Neural progenitor cell (in vitro differentiated cells): ENCODE measurements at regions not wholly inside any gene's neighbourhood (a gene's known extent, or its start where the extent isn't known, plus 50 kb on each side); places are given as distances from the start of the nearest gene placed in this dataset.

ENCODE experiments used
- DNase-seq: peaks from one replicate; pipeline ENCODE4 v3.0.0-alpha.2; 2016; ENCODE audit warnings: low spot score
- H2AFZ ChIP-seq: fragments of 200-600 bp; sonication (generic); replicated peaks from 2 replicates; pipeline ENCODE4 v1.6.1; 2016; ENCODE audit warnings: antibody characterized with exemption
- H3F3A ChIP-seq: fragments of 200-600 bp; sonication (generic); 2 replicates; pipeline ENCODE4 v1.6.1; 2016; ENCODE audit warnings: antibody characterized with exemption, low read depth
- H3K27ac ChIP-seq: fragments of 200-600 bp; sonication (generic); 2 replicates; pipeline ENCODE4 v1.5.1; 2016; ENCODE audit warnings: mild to moderate bottlenecking
- H3K27me3 ChIP-seq: fragments of 200-600 bp; sonication (generic); 2 replicates; pipeline ENCODE4 v1.6.1; 2016; ENCODE audit warnings: mild to moderate bottlenecking, moderate library complexity
- H3K36me3 ChIP-seq: fragments of 200-600 bp; sonication (generic); 2 replicates; pipeline ENCODE4 v1.5.1; 2016
- H3K4me1 ChIP-seq: fragments of 200-600 bp; sonication (generic); 2 replicates; pipeline ENCODE4 v1.6.1; 2016; ENCODE audit warnings: mixed run types
- H3K4me2 ChIP-seq: fragments of 200-600 bp; sonication (generic); 2 replicates; pipeline ENCODE4 v1.6.1; 2016
- H3K4me3 ChIP-seq: fragments of 200-600 bp; sonication (generic); 2 replicates; pipeline ENCODE4 v1.5.1; 2016
- H3K79me2 ChIP-seq: fragments of 200-600 bp; sonication (generic); 2 replicates; pipeline ENCODE4 v1.6.1; 2016; ENCODE audit warnings: low read depth
- H3K9ac ChIP-seq: fragments of 200-600 bp; sonication (generic); 2 replicates; pipeline ENCODE4 v1.6.1; 2016
- H3K9me3 ChIP-seq: fragments of 200-600 bp; sonication (generic); 2 replicates; pipeline ENCODE4 v1.5.1; 2016; ENCODE audit warnings: low read depth
- H4K20me1 ChIP-seq: fragments of 200-600 bp; sonication (generic); 2 replicates; pipeline ENCODE4 v1.6.1; 2016; ENCODE audit warnings: low read depth
- H3K27ac Mint-ChIP-seq: 3 replicates; pipeline ENCODE4 v1.8.0; 2021; ENCODE audit warnings: mixed read lengths
- H3K27me3 Mint-ChIP-seq: 2 replicates; pipeline ENCODE4 v1.8.0; 2022; ENCODE audit warnings: low read depth, mild to moderate bottlenecking, inconsistent platforms, moderate library complexity, mixed read lengths; ENCODE audit not compliant: insufficient read depth
- H3K36me3 Mint-ChIP-seq: 3 replicates; pipeline ENCODE4 v1.8.0; 2021; ENCODE audit warnings: mixed read lengths
- H3K4me1 Mint-ChIP-seq: 3 replicates; pipeline ENCODE4 v1.8.0; 2021; ENCODE audit warnings: mixed read lengths
- H3K4me3 Mint-ChIP-seq: 3 replicates; pipeline ENCODE4 v1.8.0; 2021; ENCODE audit warnings: mild to moderate bottlenecking, moderate library complexity, mixed read lengths
- H3K9me3 Mint-ChIP-seq: 3 replicates; pipeline ENCODE4 v1.8.0; 2020; ENCODE audit warnings: mixed read lengths
- EZH2 ChIP-seq: fragments of 200-600 bp; sonication (generic); IDR thresholded peaks from 2 replicates; pipeline ENCODE4 v1.6.1; 2017; ENCODE audit warnings: antibody characterized with exemption, mild to moderate bottlenecking, moderate library complexity
- EZH2phosphoT487 ChIP-seq: fragments of 200-600 bp; sonication (generic); IDR thresholded peaks from 2 replicates; pipeline ENCODE4 v1.6.1; 2017; ENCODE audit warnings: antibody characterized with exemption
- TF ChIP-seq, protein P1 (sequence below): fragments of 200-600 bp; sonication (generic); IDR thresholded peaks from 2 replicates; pipeline ENCODE4 v1.5.1; 2017; ENCODE audit warnings: antibody characterized with exemption, mild to moderate bottlenecking

- Mint-ChIP-seq H3K27me3 (no peaks in the 10 kb centered on the region), H3K4me3 (no peak overlapping the region), H3K36me3 (no peaks in the 10 kb centered on the region), H3K27ac (peak overlapping the region; percentile 6), H3K4me1 (peaks cover 36% of the 10 kb centered on the region), H3K9me3 (peaks cover 9% of the 10 kb centered on the region)
- peaks cover 7% of the 10 kb centered on the region for H3F3A ChIP-seq
- no peak overlapping the region for H3K4me2 ChIP-seq
- no peaks in the 10 kb centered on the region for H3K36me3 ChIP-seq
- no peak overlapping the region for H3K9ac ChIP-seq
- H2AFZ ChIP-seq: no peak overlapping the region
- H3K4me3 ChIP-seq: no peak overlapping the region
- H3K27me3 ChIP-seq: no peaks in the 10 kb centered on the region
- peak; percentile 13 for DNase-seq
- no peaks in the 10 kb centered on the region for H3K9me3 ChIP-seq
- no peaks in the 10 kb centered on the region for H4K20me1 ChIP-seq
- TF ChIP-seq, protein P1, sequence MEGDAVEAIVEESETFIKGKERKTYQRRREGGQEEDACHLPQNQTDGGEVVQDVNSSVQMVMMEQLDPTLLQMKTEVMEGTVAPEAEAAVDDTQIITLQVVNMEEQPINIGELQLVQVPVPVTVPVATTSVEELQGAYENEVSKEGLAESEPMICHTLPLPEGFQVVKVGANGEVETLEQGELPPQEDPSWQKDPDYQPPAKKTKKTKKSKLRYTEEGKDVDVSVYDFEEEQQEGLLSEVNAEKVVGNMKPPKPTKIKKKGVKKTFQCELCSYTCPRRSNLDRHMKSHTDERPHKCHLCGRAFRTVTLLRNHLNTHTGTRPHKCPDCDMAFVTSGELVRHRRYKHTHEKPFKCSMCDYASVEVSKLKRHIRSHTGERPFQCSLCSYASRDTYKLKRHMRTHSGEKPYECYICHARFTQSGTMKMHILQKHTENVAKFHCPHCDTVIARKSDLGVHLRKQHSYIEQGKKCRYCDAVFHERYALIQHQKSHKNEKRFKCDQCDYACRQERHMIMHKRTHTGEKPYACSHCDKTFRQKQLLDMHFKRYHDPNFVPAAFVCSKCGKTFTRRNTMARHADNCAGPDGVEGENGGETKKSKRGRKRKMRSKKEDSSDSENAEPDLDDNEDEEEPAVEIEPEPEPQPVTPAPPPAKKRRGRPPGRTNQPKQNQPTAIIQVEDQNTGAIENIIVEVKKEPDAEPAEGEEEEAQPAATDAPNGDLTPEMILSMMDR: no peak
- TF ChIP-seq EZH2: no peak
- no peak for TF ChIP-seq EZH2phosphoT487
- no peaks in the 10 kb centered on the region for H3K79me2 ChIP-seq
- H3K27ac ChIP-seq: no peak overlapping the region
- H3K4me1 ChIP-seq: no peaks in the 10 kb centered on the region
These were observed 66.4 kb upstream of the POU5F2 start for GRCh38 chr5:93807846-93808245.

- Mint-ChIP-seq H3K9me3 (peaks cover 1% of the 10 kb centered on the region), H3K4me3 (no peak overlapping the region), H3K27me3 (no peaks in the 10 kb centered on the region), H3K36me3 (no peaks in the 10 kb centered on the region), H3K4me1 (peaks cover 50% of the 10 kb centered on the region), H3K27ac (peak overlapping the region; percentile 19)
- Histone ChIP-seq H2AFZ (no peak overlapping the region), H3K4me1 (no peaks in the 10 kb centered on the region), H3K27ac (no peak overlapping the region), H4K20me1 (no peaks in the 10 kb centered on the region), H3F3A (peaks cover 7% of the 10 kb centered on the region), H3K9ac (no peak overlapping the region), H3K4me3 (no peak overlapping the region), H3K79me2 (no peaks in the 10 kb centered on the region), H3K4me2 (no peak overlapping the region), H3K36me3 (no peaks in the 10 kb centered on the region), H3K27me3 (no peaks in the 10 kb centered on the region), H3K9me3 (no peaks in the 10 kb centered on the region)
- no peak for DNase-seq
- TF ChIP-seq, protein P1: no peak
- no peak for TF ChIP-seq EZH2
- TF ChIP-seq EZH2phosphoT487: no peak
These were observed 64.4 kb upstream of the POU5F2 start for GRCh38 chr5:93805616-93806379.

- H3K27ac ChIP-seq: no peak overlapping the region
- TF ChIP-seq, protein P1: peak; percentile 81
- no peak for TF ChIP-seq EZH2phosphoT487
- H3K4me3 Mint-ChIP-seq: no peak overlapping the region
- H3K36me3 ChIP-seq: no peaks in the 10 kb centered on the region
- H3K4me3 ChIP-seq: no peak overlapping the region
- H4K20me1 ChIP-seq: no peaks in the 10 kb centered on the region
- H3K79me2 ChIP-seq: no peaks in the 10 kb centered on the region
- H2AFZ ChIP-seq: no peak overlapping the region
- no peak overlapping the region for H3K4me2 ChIP-seq
- H3K36me3 Mint-ChIP-seq: no peaks in the 10 kb centered on the region
- peaks cover 7% of the 10 kb centered on the region for H3F3A ChIP-seq
- H3K9ac ChIP-seq: no peak overlapping the region
- peak; percentile 63 for DNase-seq
- peaks cover 47% of the 10 kb centered on the region for H3K4me1 Mint-ChIP-seq
- peak overlapping the region; percentile 92 for H3K27ac Mint-ChIP-seq
- no peaks in the 10 kb centered on the region for H3K27me3 ChIP-seq
- no peaks in the 10 kb centered on the region for H3K27me3 Mint-ChIP-seq
- H3K4me1 ChIP-seq: no peaks in the 10 kb centered on the region
- H3K9me3 ChIP-seq: no peaks in the 10 kb centered on the region
- H3K9me3 Mint-ChIP-seq: no peaks in the 10 kb centered on the region
These were observed 59.8 kb upstream of the POU5F2 start for GRCh38 chr5:93800988-93801811.
